Choroid plexus epithelial cell (primary cell): ENCODE measurements at regions not wholly inside any gene's neighbourhood (a gene's known extent, or its start where the extent isn't known, plus 50 kb on each side); places are given as distances from the start of the nearest gene placed in this dataset.
A peak's percentile ranks its signal among the peaks of the same experiment; 100 is the strongest.
"Not testable (repeated sequence)": the region's sequence is repeated elsewhere in the genome, so short reads cannot be mapped to it uniquely, and the experiment has no call there.

ENCODE experiments used
- DNase-seq: peaks from one replicate; pipeline ENCODE4 v3.0.0-alpha.2; 2010; ENCODE audit warnings: low read depth
- H3K4me3 ChIP-seq: 2 replicates; pipeline ENCODE4 v1.5.1; 2011; ENCODE audit warnings: low read depth, mild to moderate bottlenecking, control low read depth, low read length, moderate library complexity
- TF ChIP-seq, protein P1 (sequence below): conservative IDR thresholded peaks from 2 replicates; pipeline ENCODE4 v1.5.1; 2011; ENCODE audit warnings: low read depth, mild to moderate bottlenecking, control low read depth, inconsistent platforms, low read length, moderate library complexity

DNA sequence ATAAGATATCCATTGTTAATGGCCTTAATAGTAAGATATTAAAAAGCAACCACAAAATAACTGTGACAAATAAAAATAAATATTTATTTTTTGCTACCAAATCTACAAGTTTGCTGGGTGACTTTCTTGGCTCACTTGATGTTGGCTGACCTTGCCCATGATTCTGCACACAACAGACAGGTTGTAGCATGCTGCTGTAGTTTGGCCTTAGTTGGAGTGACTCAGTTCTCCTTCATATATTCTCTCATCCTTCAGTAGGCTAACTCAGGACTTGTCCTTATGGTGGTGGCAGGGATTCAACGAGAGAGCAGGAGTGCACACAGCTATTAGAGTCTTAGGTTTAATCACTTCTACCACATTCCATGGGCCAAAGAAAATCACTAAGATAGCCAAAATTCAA lies 437.9 kb downstream of the MRPL39 start:
- H3K4me3 ChIP-seq, result no peak overlapping the region
- TF ChIP-seq, protein P1, sequence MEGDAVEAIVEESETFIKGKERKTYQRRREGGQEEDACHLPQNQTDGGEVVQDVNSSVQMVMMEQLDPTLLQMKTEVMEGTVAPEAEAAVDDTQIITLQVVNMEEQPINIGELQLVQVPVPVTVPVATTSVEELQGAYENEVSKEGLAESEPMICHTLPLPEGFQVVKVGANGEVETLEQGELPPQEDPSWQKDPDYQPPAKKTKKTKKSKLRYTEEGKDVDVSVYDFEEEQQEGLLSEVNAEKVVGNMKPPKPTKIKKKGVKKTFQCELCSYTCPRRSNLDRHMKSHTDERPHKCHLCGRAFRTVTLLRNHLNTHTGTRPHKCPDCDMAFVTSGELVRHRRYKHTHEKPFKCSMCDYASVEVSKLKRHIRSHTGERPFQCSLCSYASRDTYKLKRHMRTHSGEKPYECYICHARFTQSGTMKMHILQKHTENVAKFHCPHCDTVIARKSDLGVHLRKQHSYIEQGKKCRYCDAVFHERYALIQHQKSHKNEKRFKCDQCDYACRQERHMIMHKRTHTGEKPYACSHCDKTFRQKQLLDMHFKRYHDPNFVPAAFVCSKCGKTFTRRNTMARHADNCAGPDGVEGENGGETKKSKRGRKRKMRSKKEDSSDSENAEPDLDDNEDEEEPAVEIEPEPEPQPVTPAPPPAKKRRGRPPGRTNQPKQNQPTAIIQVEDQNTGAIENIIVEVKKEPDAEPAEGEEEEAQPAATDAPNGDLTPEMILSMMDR, result no peak
- no peak for DNase-seq

DNA sequence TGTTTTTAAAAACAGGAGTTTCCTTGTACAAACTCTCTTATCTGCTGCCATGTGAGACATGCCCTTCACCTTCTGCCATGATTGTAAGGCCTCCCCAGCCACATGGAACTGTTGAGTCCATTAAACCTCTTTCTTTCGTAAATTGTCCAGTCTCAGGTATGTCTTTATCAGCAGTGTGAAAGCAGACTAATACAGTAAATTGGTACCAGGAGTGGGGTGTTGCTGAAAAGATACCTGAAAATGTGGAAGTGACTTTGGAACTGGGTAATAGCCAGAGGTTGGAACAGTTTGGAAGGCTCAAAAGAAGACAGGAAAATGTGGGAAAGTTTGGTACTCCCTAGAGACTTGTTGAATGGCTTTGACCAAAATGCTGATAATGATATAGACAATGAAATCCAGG lies 440.4 kb downstream of the MRPL39 start:
- H3K4me3 ChIP-seq, DNase-seq: not testable (repeated sequence)

DNA sequence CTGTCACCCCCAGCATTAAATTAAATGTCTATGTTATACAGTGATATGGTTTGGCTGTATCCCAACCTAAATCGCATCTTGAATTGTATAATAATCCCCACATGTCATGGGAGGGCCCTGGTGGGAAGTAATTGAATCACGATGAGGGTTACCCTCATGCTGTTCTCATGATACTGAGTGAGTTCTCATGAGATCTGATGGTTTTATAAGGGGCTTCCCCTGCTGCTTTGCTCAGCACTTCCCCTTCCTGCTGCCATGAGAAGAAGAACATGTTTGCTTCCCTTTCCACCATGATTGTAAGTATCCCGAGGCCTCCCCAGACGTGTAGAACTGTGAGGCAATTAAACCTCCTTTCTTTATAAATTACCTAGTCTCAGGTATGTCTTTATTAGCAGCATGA lies 445.7 kb downstream of the MRPL39 start:
- TF ChIP-seq, protein P1, result no peak
- no peak overlapping the region for H3K4me3 ChIP-seq
- no peak for DNase-seq

DNA sequence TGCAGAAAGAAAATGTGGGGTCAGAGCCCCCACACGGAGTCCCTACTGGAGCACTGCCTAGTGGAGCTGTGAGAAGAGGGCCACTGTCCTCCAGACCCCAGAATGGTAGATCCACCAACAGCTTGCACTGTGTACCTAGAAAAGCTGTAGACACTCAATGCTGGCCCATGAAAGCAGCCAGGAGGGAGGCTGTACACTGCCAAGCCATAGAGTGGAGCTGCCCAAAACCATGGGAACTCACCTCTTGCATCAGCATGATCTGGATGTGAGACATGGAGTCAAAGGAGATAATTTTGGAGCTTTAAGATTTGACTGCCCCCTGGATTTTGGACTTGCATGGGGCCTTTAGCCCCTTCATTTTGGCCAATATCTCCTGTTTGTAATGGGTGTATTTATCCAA lies 452.3 kb downstream of the MRPL39 start:
- H3K4me3 ChIP-seq, DNase-seq: not testable (repeated sequence)

DNA sequence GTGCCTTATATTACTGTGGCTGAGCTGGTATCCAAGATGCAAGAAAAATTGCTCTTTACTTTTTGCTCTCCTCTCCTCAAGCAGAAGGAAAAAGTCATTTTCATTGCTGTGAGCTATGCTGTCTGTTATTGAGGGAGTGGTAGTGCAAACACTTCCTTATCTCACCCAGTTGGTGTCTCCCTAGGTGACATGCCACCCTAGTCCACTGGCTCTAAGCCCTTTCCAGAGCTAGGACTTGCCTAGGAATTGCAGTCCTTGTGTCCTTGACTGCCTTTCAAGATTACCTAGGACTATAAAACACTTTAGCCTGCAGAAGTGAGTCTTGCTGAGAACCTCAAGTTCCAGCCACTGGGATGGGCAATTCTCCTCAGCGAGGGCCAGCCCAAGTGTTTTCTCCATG lies 458.3 kb downstream of the MRPL39 start:
- H3K4me3 ChIP-seq, result no peak overlapping the region
- TF ChIP-seq, protein P1, result no peak
- no peak for DNase-seq

DNA sequence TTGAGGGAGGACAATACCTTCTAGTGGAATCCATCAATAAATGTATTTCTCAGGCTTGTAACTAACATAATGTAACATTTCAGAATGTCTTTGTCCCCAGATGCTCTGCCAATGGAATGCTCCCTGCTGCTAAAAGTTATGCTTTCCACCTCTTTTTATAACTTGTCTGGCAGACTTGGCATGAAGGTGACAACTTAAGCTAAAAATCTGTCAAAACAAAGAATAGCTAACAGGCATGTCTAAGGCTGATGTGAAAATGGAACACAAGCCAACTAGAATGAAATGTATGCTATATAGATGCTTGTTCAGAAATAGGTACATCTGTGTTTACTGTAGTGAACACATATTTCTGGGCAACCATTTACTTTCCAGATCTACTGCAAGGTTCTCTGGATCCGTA lies 467.9 kb downstream of the MRPL39 start:
- TF ChIP-seq, protein P1, result no peak
- H3K4me3 ChIP-seq, result no peak overlapping the region
- DNase-seq, result no peak

DNA sequence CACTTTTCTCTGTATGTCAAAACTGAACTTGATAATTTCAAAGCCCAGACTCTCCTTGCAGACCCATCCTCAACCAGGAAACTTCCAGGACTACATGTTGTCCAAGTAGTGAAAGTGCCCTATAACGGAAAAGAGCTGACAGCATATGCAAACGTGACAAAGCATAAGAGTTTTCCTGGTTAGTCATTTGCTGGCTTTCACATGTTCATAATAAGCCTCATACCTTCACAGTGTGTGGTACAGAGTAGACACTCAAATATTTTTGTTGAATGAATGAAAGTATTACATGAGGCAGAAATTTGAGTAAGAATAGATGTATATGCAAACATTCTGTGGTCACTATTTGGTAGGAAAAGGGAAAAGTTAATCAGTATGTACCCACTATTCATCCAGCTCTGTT lies 473.3 kb downstream of the MRPL39 start:
- peak; percentile 4 for DNase-seq
- no peak overlapping the region for H3K4me3 ChIP-seq
- TF ChIP-seq, protein P1, result no peak

DNA sequence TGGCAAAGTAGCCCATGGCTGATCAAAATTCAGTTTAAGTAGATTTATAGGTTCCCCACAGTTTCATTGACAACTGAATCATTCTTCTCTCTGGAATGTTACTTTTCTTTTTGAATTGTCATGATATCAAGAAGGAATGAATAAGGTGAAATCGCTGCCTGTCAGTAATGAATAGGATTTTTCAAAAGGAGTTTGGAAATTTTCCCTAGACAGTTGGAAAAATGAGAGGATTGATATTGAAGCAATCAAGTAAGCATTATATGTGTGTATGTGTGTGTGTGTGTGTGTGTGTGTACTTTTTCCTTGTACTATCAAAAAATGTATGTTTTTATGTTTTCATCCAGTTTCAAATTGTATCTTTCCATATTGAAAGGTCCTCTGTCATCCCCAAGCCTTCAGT lies 479.5 kb downstream of the MRPL39 start:
- TF ChIP-seq, protein P1, result no peak
- no peak for DNase-seq
- no peak overlapping the region for H3K4me3 ChIP-seq
